GM12878 (cell line): ENCODE measurements at regions not wholly inside any gene's neighbourhood (a gene's known extent, or its start where the extent isn't known, plus 50 kb on each side); places are given as distances from the start of the nearest gene placed in this dataset.

Source experiments
- ATAC-seq: fragments of 200-7000 bp; cut with Tn5 transposase; 3 replicates; pipeline ENCODE4 v1.9.1; 2020; ENCODE audit warnings: mild to moderate bottlenecking, moderate library complexity
- BruUV-seq: library from RNA; stranded (reverse); fragments of 400-500 nt; replicated peaks from 2 replicates; lab custom pipeline; 2021; lab: Mats Ljungman, UMichigan
- CTCF ChIA-PET: fragments of 300-600 bp; sonication (Branson Sonifier 250); formaldehyde crosslinking; extraction: SDS; loops from one replicate; lab custom pipeline; 2021; ENCODE audit warnings: inconsistent platforms; lab: Yijun Ruan, JAX
- POLR2A ChIA-PET: fragments of 350-600 bp; formaldehyde crosslinking; extraction: SDS; loops from one replicate; lab custom pipeline; 2021; ENCODE audit warnings: inconsistent platforms; lab: Charles Lee
- RAD21 ChIA-PET: fragments of 300-600 bp; sonication (Branson Sonifier 250); formaldehyde crosslinking; loops from one replicate; lab custom pipeline; 2023; ENCODE audit warnings: antibody characterized with exemption; ENCODE audit not compliant: unreplicated experiment; lab: Charles Lee
- SMC1A ChIA-PET: fragments of 300-600 bp; sonication (Branson Sonifier 250); formaldehyde crosslinking; loops from one replicate; lab custom pipeline; 2023; ENCODE audit not compliant: unreplicated experiment, uncharacterized antibody; lab: Charles Lee
- DNase-seq: peaks from one replicate; pipeline ENCODE4 v3.0.0-alpha.2; 2011; ENCODE audit warnings: low read depth, low spot score
- FAIRE-seq: peaks from 3 replicates; lab custom pipeline; 2011; peaks lifted over from hg19 to GRCh38; lab: Jason Lieb, UNC
- H2AFZ ChIP-seq: 2 replicates; pipeline ENCODE4 v1.6.0; 2011; ENCODE audit warnings: low read depth, low read length, control low read depth; ENCODE audit not compliant: control insufficient read depth
- H3K27ac ChIP-seq: 2 replicates; pipeline ENCODE4 v1.5.1; 2011; ENCODE audit warnings: control low read depth; ENCODE audit not compliant: control insufficient read depth, insufficient read depth
- H3K27me3 ChIP-seq, 2 experiments: replicated peaks in 1 of 2; 2 replicates each; pipeline versions ENCODE4 v1.6.0 to v1.6.1; 2011; ENCODE audit warnings: low read length in 1 of 2; ENCODE audit not compliant: control insufficient read depth in 2 of 2, insufficient read depth in 2 of 2
- H3K36me3 ChIP-seq, 2 experiments: 2 replicates each; pipeline ENCODE4 v1.5.1; 2011; ENCODE audit warnings: low read length in 1 of 2; ENCODE audit not compliant: control insufficient read depth in 2 of 2, insufficient read depth in 2 of 2
- H3K4me1 ChIP-seq: 2 replicates; pipeline ENCODE4 v1.6.1; 2011; ENCODE audit warnings: mild to moderate bottlenecking, low read length, moderate library complexity, mixed read lengths; ENCODE audit not compliant: control insufficient read depth, insufficient read depth
- H3K4me2 ChIP-seq: 2 replicates; pipeline ENCODE4 v1.6.0; 2011; ENCODE audit warnings: control low read depth; ENCODE audit not compliant: control insufficient read depth, insufficient read depth
- H3K4me3 ChIP-seq: fragments of 200-600 bp; sonication (generic); 2 replicates; pipeline ENCODE4 v1.5.1; 2016
- H3K79me2 ChIP-seq: 2 replicates; pipeline ENCODE4 v1.6.0; 2011; ENCODE audit warnings: low read length; ENCODE audit not compliant: control insufficient read depth, insufficient read depth
- H3K9ac ChIP-seq: 2 replicates; pipeline ENCODE4 v1.8.0; 2011; ENCODE audit warnings: low read length, control low read depth, mixed read lengths; ENCODE audit not compliant: control insufficient read depth, insufficient read depth
- H3K9me3 ChIP-seq: replicated peaks from 3 replicates; pipeline ENCODE4 v1.5.1; 2011; ENCODE audit warnings: mild to moderate bottlenecking, low read length; ENCODE audit not compliant: control insufficient read depth, insufficient read depth
- H4K20me1 ChIP-seq: 2 replicates; pipeline ENCODE4 v1.6.0; 2011; ENCODE audit not compliant: control insufficient read depth, insufficient read depth
- ATF3 ChIP-seq: IDR thresholded peaks from 2 replicates; pipeline ENCODE4 v1.6.1; 2011; ENCODE audit warnings: low read depth, mild to moderate bottlenecking, low read length, moderate library complexity, borderline replicate concordance; ENCODE audit errors: extremely low read depth
- CEBPZ ChIP-seq: fragments of 150-350 bp; IDR thresholded peaks from 2 replicates; pipeline ENCODE4 v1.6.1; 2016; ENCODE audit warnings: low read depth, low read length
- DPF2 ChIP-seq: fragments of 450-650 bp; IDR thresholded peaks from 2 replicates; pipeline ENCODE4 v1.6.1; 2017; ENCODE audit warnings: mild to moderate bottlenecking
- E2F4 ChIP-seq: IDR thresholded peaks from 2 replicates; pipeline ENCODE4 v1.6.1; 2012; ENCODE audit warnings: low read depth, low read length, improper control_type of control experiment
- EED ChIP-seq: sonication (generic); IDR thresholded peaks from 2 replicates; pipeline ENCODE4 v1.6.1; 2016; ENCODE audit warnings: antibody characterized with exemption, low read depth
- GATAD2B ChIP-seq: fragments of 450-650 bp; conservative IDR thresholded peaks from 2 replicates; pipeline ENCODE4 v1.6.1; 2017; ENCODE audit warnings: low read depth, mild to moderate bottlenecking, moderate library complexity
- HCFC1 ChIP-seq: fragments of 150-350 bp; IDR thresholded peaks from 2 replicates; pipeline ENCODE4 v1.6.1; 2014; ENCODE audit warnings: low read length
- JUNB ChIP-seq: IDR thresholded peaks from 2 replicates; pipeline ENCODE4 v1.6.1; 2016; ENCODE audit warnings: antibody characterized with exemption, mild to moderate bottlenecking
- PML ChIP-seq: IDR thresholded peaks from 2 replicates; pipeline ENCODE4 v1.6.1; 2012; ENCODE audit warnings: low read length, inconsistent platforms
- POLR2AphosphoS5 ChIP-seq: IDR thresholded peaks from 2 replicates; pipeline ENCODE4 v1.6.1; 2011; ENCODE audit warnings: mild to moderate bottlenecking, low read length, inconsistent platforms
- RBBP5 ChIP-seq: fragments of 200-600 bp; sonication (generic); conservative IDR thresholded peaks from 2 replicates; pipeline ENCODE4 v1.6.1; 2016
- SP1 ChIP-seq: IDR thresholded peaks from one replicate; pipeline ENCODE4 v1.6.1; 2011; ENCODE audit warnings: low read depth, low read length
- ZBED1 ChIP-seq: IDR thresholded peaks from 2 replicates; pipeline ENCODE4 v1.6.1; 2016; ENCODE audit warnings: borderline replicate concordance
- ZBTB11 ChIP-seq: fragments of 450-650 bp; formaldehyde crosslinking; IDR thresholded peaks from 2 replicates; pipeline ENCODE4 v1.5.0; 2022; ENCODE audit warnings: mild to moderate bottlenecking, missing genetic modification characterization
- ZNF24 ChIP-seq: fragments of 450-650 bp; IDR thresholded peaks from 2 replicates; pipeline ENCODE4 v1.6.1; 2017; ENCODE audit warnings: antibody characterized with exemption, mild to moderate bottlenecking
- ZNF384 ChIP-seq: IDR thresholded peaks from 2 replicates; pipeline ENCODE4 v1.6.1; 2012; ENCODE audit warnings: low read depth, mild to moderate bottlenecking, low read length, improper control_type of control experiment, borderline replicate concordance
- WGBS: methylation state at CpG from one replicate; pipeline ENCODE4 v1.1.6; 2016; ENCODE audit warnings: low lambda C conversion rate; ENCODE audit not compliant: insufficient replicate concordance, insufficient coverage; ENCODE audit errors: missing lambda C conversion rate; 5-methylcytosine and 5-hydroxymethylcytosine counted together
- in situ Hi-C: fragments of 300-500 bp; cut with MboI; formaldehyde crosslinking; loops from 9 replicates; pipeline ENCODE4 v1.14.3; 2018; ENCODE audit warnings: mixed read lengths
- intact Hi-C: fragments of 100-400 bp; cut with micrococcal nuclease; formaldehyde crosslinking; loops from one replicate; pipeline ENCODE4 v1.14.2; 2022; ENCODE audit not compliant: unreplicated experiment

GRCh38 chr15:94667109-94667508 is 435.7 kb downstream of the MCTP2 start:
- ChIA-PET CTCF (no interaction called here), POLR2A (no interaction called here), RAD21 (no interaction called here), SMC1A (interaction anchor here (1.0 kb wide), 1 partner anchor 218 kb away, joined by 3 read pairs; no protein-coding TSS in a partner anchor)
- TF ChIP-seq SP1 (no peak), GATAD2B (no peak), CEBPZ (no peak), ATF3 (no peak), RBBP5 (no peak), DPF2 (no peak), EED (no peak), ZNF384 (no peak), E2F4 (no peak), PML (no peak), ZNF24 (no peak), ZBED1 (no peak), POLR2AphosphoS5 (no peak), JUNB (no peak), HCFC1 (no peak), ZBTB11 (CRISPR knock-in tag) (no peak)
- H3K79me2 ChIP-seq, result no peaks in the 10 kb centered on the region
- H2AFZ ChIP-seq, result no peak overlapping the region
- H3K9ac ChIP-seq, result no peak overlapping the region
- DNase-seq (no peak), FAIRE-seq (no peak), ATAC-seq (no peak)
- H3K4me2 ChIP-seq, result no peak overlapping the region
- no peak overlapping the region for H3K27ac ChIP-seq
- H3K36me3 ChIP-seq, result no peaks in the 10 kb centered on the region
- no peaks in the 10 kb centered on the region for H3K9me3 ChIP-seq
- intact Hi-C loops (no loop called here), in situ Hi-C loops (no loop called here)
- no TSS peak for BruUV-seq
- H3K4me1 ChIP-seq, result no peaks in the 10 kb centered on the region
- H4K20me1 ChIP-seq, result no peaks in the 10 kb centered on the region
- no peak overlapping the region for H3K4me3 ChIP-seq
- no peaks in the 10 kb centered on the region; a peak in 2 of 4 replicates for H3K27me3 ChIP-seq
- WGBS, result 37% methylated on average over 5 of the region's 5 CpGs
